ENCODE measurements at regions not wholly inside any gene's neighbourhood (a gene's known extent, or its start where the extent isn't known, plus 50 kb on each side); places are given as distances from the start of the nearest gene placed in this dataset.

DNA sequence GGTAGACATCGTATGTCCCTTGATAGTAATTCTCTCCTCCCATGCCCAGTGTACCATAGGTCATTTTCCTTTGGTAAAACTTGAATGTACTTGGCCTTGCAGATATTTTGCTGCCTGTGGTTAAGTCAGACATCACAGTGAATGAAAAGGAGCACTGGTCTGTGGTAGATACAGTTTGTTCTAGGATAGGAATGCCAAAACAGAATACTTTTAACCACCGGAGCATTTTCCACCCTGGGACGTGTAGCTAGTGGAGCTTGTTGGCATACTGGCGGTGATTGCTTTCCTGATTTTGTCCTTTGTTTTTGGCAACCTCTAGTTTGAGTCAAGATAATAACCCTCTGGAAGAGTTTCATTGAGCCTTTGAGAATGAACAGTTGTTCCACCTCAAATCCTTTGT is 92.0 kb upstream of the BMPER start:
- DNase-seq (ENCODE audit: low read depth in 2 of 2): no peak

DNA sequence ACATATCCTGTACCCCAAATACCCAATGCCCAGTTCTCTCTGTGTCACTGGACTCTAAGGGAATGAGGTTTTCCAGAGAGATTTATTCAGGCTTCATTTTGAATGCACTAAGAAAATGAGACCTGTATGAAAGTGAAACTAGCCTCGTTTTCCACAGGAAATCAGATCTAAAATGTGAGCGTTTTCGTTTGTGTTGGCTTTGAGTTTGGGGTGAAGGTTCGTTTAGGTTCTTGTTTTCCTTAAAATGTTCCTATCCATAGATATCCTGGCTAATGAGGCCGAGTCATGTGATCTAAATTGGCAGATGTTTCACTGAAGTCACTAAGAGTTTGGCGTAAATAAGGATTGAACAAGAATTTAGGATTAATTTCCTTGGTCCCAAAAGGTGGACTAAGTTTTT is 90.9 kb upstream of the BMPER start:
- no peak for DNase-seq (ENCODE audit: low read depth in 2 of 2)

GRCh38 chr7:33814936-33815335 is 90.4 kb upstream of the BMPER start:
- no peak for DNase-seq (ENCODE audit: low read depth in 2 of 2)

DNA sequence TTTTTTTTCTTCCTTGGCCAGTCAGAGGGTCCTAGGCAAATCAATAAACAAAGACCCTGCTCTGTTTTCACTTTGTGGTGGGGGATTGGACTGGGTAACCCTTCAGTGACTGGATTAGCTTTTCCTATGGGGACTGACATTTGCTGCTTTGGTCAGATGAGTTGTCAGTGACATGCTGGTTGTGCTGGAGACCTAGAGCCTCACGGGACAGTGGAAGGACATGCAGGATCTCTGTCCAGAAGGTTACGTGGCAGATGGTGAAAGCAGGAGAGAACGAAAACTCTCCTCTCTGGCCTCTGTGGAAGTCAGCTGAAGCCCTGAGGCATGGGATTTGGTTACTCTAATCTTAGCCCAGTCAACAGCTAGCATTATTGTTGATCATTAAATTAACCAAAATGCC is 90.0 kb upstream of the BMPER start:
- no peak for DNase-seq (ENCODE audit: low read depth in 2 of 2)

DNA sequence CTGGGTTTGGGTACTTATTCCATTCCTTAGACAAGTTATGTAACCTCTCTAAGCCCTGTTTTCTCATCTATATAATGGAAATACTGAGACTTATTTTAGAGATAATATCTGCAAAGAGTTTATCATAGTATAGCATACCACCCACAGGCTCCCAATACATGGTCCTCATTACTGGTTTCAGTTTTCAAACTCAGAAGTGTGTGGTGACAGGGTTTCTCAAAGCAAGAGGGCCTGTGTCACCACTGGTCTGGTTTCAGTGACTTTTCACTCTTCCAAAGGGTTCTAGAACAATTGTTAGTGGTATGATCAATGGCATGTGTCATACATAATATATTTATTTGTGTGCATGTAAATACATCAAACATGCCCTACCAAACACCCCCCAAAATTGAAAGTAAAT is 89.2 kb upstream of the BMPER start:
- DNase-seq (ENCODE audit: low read depth in 2 of 2): no peak

DNA sequence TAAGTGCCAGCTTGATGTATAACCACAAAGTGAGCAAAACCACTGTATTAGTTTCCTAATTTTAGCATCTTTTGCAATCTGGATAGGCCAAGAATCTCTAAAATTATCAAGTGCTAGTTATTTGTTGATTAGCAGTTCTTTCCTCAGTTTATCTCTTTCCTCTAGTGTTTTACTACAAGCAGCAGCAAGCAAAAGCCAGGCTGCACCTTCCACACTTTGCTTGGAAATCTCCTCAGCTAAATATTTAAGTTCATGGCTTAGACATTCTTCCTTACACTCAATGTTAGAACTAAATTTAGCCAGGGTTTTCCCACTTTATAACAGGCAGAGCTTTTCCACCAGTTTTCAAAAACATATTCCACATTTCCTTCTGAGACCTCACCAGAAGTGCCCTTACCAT is 85.7 kb upstream of the BMPER start:
- no peak for DNase-seq (ENCODE audit: low read depth in 2 of 2)

DNA sequence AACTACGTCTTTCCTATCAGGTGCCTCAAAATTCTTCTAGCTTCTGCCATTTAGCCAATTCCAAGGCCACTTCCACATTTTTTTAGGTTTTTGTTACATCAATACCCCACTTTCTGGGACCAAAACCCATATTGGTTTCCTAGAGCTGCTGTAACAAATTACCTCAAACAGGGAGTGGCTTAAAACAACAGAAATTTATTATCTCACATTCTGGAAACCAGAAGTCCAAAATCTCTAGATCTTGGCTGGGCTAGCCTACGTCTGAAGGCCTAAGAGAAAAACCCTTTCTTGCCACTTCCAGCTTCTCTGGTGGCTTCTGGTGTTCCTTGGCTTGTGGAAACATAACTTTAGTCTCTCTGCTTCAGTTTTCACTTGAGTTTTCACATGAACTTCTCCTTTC is 85.1 kb upstream of the BMPER start:
- DNase-seq (ENCODE audit: low read depth in 2 of 2): no peak

- no peak for DNase-seq (ENCODE audit: low read depth in 2 of 2)
Observed at GRCh38 chr7:33821970-33822369, 83.4 kb upstream of the BMPER start.

- no peak for DNase-seq (ENCODE audit: low read depth in 2 of 2)
Observed at GRCh38 chr7:33823913-33824312, 81.4 kb upstream of the BMPER start.

GRCh38 chr7:33824911-33825459 is 80.4 kb upstream of the BMPER start:
- DNase-seq (ENCODE audit: low read depth in 2 of 2): no peak

DNA sequence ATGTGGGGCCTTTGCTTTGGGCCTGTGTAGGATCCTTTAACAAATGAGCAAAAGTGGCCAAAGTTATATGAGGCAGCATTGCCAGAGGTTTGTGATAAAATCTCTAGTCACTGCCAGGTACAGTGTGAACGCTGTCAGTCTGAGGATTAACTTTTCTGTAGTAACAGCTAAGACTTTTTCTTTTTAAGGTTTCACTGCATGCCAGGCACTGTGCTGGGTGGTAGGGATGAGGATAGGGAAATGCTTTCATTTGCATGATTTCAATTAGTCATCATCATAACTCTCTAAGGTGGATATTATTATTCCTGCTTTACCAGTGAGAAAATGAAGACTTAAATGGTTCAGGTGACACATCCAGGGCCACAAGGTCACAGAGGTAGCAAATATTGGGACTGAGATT is 79.7 kb upstream of the BMPER start:
- DNase-seq (ENCODE audit: low read depth in 2 of 2): no peak

DNA sequence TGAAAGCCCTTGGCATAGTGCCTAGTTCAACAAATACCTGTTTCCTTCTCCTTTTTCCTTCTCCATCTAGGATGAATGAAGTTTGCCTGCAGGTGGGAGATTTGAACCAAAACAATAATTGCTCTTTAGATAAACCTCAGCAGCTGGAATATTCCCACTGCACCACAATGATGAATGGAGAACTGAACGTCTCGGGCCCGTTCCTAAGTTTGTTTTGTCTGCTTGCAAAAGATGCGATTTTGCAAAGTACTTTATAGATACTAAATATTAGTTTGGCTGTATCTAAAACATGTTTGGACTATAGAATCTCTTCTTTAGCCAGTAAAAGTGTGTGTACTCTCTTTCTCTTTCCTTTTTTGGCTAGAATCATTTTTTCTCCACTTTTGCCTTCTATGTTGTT is 75.8 kb upstream of the BMPER start:
- no peak for DNase-seq (ENCODE audit: low read depth in 2 of 2)

DNA sequence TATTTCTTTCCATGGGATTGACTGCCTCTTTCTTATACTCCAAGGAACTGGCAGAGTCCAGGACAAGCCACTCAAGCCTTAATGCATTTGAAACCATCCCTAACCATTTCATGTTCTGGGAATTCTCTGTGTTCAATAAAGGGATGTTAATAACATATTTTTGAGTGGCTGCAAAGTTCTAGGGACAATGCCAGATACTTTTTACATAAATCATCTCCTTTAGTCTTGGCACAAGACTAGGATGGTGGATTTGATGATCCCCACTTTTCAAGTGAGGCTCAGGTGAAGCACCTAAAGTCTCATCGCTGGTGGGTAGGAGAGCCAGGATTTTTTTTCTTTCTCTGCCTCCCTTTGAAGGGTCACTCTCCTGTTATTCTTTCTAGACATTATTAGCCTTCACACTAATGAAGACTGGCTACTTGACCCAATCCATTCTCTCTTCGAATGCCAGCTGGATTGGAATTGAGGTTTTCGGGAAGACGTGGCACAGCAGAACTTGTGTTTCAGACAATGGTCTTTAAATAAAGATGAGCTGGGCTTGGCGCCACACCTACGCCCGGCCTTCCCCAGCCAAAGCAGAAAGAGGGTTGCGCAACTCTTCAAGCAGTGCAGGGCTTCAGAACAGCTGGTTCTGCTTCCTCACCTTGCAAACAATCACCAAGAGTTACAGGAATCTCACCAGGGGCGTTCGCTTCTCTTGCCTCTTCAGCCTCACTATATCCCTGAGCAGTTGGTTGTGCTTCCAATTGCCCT is 73.8 kb upstream of the BMPER start:
- no peak for DNase-seq (ENCODE audit: low read depth in 2 of 2)

GRCh38 chr7:33832271-33832721 is 73.0 kb upstream of the BMPER start:
- no peak for DNase-seq (ENCODE audit: low read depth in 2 of 2)

DNA sequence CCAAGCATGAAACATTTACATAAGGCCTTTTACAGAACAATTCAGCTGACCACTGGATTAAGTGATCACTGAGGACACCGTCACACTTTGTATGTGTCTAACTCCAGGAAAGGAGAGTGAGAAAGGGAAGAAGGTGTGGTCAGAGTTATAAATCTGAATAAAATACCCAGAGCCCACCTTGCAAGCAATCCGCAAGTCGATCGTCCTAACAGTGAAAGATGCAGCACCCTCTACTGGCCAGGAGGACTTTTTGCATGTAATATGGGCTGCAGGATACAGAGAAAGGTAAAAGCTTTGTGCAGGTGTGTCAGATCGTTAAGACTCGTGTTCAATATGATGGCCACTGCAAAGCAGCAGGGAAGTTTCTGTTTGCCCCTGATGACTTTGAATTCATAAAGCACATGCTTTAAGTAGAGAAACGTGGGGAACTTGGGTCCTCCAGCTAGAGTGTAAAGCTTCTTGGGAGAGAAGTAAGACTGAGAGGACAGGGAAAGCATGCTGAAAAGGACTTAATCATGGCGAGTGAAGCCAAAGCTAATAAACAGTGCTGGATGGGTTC is 68.5 kb upstream of the BMPER start:
- DNase-seq (ENCODE audit: low read depth in 2 of 2): no peak

- no peak for DNase-seq (ENCODE audit: low read depth in 2 of 2)
Observed at GRCh38 chr7:33837356-33837851, 67.9 kb upstream of the BMPER start.

- DNase-seq (ENCODE audit: low read depth in 2 of 2): no peak
Observed at GRCh38 chr7:33841031-33841430, 64.3 kb upstream of the BMPER start.

DNA sequence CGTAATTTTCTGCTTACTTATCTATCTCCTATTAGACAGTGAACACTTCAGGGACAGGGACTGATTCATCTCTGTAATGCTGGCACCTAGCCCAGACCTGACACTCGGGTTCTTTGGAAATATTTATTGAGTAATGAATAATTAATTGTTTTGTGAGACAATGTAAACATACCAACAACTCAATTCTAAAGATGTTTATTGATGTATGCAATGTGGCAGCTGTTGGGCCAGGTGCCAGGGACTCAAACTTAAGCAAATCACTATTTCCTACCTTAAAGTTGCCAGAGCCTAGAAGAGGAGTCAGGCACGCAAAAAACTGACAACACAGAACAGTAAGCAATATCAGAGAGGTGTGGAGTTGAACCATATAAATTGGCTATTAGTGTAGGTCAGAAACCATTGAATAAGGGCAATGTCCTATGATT is 63.6 kb upstream of the BMPER start:
- DNase-seq (ENCODE audit: low read depth in 2 of 2): no peak

GRCh38 chr7:33842150-33842549 is 63.2 kb upstream of the BMPER start:
- DNase-seq (ENCODE audit: low read depth in 2 of 2): no peak

DNA sequence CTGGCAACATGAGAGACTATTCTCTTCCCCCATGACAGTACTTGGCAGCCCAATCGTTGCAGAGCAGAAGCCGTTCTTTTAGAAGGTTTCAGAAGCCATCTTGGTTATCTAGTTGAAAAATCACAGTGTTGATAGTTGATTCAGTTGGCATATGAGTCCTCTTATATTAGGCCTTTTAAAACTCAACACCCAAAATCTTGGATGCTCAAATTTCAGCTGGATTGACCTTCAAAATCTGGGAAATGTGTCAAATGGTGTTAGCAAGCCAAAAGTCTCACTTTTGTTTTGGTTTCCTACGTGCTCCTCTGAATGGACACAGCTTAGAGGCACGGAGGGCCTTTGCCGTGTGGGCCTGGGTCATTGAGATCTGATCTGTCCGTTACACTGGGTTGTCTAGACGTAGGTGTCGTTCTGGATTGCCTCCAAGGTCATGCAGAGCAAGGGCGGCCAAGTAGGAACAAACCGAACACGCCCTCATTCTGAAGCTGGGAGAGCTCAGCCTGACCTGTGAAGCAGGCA is 59.3 kb upstream of the BMPER start:
- no peak for DNase-seq (ENCODE audit: low read depth in 2 of 2)

GRCh38 chr7:33849004-33849403 is 56.3 kb upstream of the BMPER start:
- DNase-seq (ENCODE audit: low read depth in 2 of 2): no peak

DNA sequence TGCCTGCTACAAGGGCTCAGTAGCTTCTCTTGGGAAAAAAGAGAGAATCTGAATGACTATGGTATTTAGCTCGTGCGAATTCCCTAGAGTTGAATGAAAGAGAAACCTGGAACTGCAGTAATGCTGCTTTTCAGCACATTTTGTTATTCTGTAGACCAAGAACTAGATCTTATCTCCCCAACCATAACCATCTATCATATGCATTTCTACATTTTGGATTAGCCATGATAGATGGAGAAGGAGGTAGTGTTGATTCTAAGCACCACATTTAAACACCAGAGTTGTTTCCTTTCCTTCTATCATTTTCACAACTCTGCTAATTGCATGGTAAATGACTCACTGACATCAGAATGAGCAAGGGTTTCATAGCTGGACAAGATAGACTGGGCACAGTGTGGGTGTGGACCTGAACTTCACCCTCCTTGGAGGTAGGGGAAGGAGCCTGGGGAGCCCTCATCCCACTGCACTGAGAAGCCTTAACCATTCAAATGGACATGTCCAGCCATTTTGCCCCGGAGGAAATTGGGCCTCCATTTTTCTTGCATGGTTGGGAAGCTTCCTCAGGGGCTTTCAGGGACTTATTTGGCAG is 55.3 kb upstream of the BMPER start:
- no peak for DNase-seq (ENCODE audit: low read depth in 2 of 2)

- DNase-seq (ENCODE audit: low read depth in 2 of 2): no peak
Observed at GRCh38 chr7:33850768-33851167, 54.6 kb upstream of the BMPER start.
